HG03135 (cell line): ENCODE measurements at regions not wholly inside any gene's neighbourhood (a gene's known extent, or its start where the extent isn't known, plus 50 kb on each side); places are given as distances from the start of the nearest gene placed in this dataset.

Source experiments
- ATAC-seq: cut with Tn5 transposase; IDR thresholded peaks from one replicate; pipeline ENCODE4 v1.9.1; 2021; ENCODE audit warnings: mild to moderate bottlenecking, moderate library complexity; ENCODE audit not compliant: unreplicated experiment

GRCh38 chr20:50284811-50285375 is 94.3 kb downstream of the CEBPB start:
- no peak for ATAC-seq

DNA sequence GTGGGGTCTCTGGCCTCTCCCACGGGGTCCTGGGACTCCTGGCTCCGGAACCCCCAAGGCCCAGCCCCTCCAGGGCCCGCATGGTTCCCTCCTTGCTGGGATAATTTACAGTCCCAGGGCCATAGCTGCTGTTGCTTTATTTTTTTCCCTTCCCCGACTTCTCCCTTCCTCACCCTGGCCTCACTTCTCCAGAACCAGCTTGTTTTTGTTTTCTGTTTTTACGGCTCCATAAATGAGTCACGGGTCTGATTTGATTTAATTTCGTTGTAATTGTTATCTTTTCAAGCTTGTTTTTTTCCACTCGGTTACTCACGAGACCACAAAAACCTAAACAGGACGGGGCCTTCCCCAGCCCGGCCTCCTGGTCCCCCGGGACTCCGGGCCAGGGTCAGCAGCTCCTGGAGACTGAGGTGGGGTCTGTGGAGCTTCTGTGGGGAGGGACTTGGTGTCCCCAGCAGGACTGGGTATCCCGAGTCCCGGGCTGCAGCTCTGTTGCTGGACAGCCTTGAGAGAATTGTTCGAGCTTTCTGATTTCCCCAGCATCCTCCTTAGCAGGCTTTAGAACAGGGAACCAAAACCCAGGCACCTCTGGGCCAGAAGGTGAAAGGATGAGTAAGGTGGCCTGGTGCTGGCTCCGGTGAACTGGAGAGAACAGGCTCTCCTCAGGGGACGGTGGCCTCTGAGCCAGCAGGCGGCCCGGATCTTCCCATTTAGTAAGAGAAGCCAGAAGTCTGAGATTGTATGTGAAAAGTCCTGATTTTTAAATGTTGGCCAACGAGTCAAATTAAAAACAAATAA is 94.9 kb downstream of the CEBPB start:
- no peak for ATAC-seq

- ATAC-seq, result no peak
Measured at GRCh38 chr20:50286174-50286511, 95.5 kb downstream of the CEBPB start.

- ATAC-seq, result no peak
Measured at GRCh38 chr20:50286609-50287008, 96.0 kb downstream of the CEBPB start.

- ATAC-seq, result no peak
Measured at GRCh38 chr20:50287512-50287911, 96.9 kb downstream of the CEBPB start.

DNA sequence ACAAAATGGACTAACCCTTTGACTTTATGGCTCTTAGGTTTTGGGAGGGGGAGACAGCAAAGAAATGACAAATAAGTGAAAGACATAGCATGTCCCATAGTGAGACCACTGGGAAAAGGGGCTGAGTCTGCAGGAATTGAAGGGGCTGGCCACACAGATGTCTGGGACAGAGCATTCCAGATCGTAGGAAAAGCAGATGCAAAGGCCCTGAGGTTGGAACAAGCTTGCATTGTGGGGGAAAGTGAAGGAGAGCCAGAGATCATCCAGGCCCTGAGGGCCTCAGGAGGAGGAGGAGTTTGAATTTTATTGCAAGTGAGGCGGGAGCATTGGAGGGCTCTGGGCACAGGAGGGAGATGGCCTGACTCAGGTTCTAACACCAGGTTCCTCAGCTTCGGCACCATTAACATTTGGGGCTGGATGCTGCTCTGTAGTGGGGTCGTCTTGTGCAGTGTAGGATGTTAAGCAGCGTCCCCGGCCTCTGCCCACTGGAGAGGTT is 97.5 kb downstream of the CEBPB start:
- no peak for ATAC-seq

DNA sequence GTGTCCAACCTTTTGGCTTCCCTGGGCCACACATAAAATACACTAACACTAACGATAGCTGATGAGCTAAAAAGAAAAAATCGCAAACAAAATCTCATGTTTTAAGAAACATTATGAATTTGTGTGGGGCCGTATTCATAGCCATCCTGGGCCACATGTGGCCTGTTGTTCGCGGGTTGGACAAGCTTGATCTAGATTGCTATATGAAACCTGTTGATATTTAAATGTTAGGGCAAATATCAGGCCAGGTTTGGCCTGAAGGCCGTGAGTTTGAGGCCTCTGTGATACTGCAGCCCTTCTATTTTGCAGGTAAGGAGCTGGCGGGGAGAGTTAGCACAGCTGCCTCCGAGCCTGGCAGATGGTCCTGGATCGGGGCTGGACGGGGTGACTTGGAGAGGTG is 99.0 kb downstream of the CEBPB start:
- ATAC-seq, result no peak

GRCh38 chr20:50290112-50290511 is 99.5 kb downstream of the CEBPB start:
- ATAC-seq, result no peak

- ATAC-seq, result no peak
Measured at GRCh38 chr20:50290808-50291207, 100.2 kb downstream of the CEBPB start.

GRCh38 chr20:50291254-50292078 is 100.8 kb downstream of the CEBPB start:
- ATAC-seq, result no peak

DNA sequence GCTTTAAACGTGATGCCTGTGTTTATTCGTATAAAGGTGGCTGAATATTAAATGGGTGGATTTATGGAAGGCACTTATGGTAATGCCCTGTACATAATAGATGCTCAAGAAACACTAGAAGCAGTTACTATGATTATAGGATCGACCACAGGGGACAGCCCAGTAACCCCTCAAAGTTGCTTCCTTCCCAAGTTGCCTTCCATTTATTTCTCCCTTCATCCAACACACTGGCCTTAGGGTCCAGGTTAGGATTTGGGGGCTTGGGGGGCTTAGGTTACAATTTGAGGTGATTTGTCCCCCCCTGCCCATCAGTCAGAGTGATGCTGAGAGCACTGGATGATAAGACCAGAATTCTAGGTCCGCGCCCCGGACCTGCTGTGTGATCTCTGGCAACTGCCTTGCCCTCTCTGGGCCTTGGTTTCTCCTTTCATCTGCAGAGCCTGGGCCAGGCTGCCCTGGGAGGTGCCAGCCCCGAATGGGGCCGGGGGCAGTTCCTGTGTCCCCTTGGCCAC is 101.5 kb downstream of the CEBPB start:
- ATAC-seq, result no peak

GRCh38 chr20:50292591-50293283 is 102.1 kb downstream of the CEBPB start:
- no peak for ATAC-seq

DNA sequence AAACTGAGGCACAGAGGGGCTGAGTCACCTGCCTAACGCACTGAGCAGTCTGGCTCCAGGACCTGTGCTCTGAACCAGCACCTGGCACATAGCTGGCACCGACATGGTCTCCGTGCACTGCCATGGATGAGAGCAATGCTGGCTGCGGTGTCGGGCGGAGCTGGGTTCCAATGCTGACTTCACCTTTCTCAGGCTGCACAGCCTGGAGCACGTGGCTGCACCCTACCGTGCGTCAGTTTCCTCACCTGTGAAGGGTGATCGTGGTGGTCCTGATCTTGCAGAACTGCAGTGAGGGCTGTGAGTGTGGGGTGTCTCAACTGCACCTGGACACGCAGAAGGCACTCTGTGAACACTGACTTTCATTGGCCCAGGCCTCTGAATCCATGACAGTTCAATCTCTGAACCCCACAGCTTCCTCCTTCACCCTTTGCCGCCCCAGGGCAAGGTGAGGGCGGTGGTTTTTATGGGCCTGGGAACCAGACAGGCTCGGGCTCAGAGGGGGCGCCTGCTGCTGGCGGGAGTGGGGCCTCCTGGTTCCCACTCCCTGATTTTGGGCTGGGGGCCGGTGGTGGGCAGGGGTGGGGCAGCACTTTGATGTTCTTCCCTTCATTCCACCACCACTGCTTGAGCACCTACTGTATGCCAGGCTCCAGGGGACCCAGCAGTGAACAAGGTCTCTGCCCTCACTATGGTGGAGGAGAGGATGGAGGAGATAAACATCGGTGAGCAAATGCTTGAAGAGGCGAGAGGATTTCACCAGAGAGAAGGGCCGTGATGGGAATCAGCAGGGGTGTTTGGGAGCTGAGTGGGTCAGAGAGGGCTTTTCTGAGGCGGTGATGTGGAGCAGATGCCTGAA is 102.9 kb downstream of the CEBPB start:
- ATAC-seq, result no peak

- ATAC-seq, result no peak
Measured at GRCh38 chr20:50294164-50295088, 103.8 kb downstream of the CEBPB start.

- no peak for ATAC-seq
Measured at GRCh38 chr20:50295345-50295744, 104.7 kb downstream of the CEBPB start.

DNA sequence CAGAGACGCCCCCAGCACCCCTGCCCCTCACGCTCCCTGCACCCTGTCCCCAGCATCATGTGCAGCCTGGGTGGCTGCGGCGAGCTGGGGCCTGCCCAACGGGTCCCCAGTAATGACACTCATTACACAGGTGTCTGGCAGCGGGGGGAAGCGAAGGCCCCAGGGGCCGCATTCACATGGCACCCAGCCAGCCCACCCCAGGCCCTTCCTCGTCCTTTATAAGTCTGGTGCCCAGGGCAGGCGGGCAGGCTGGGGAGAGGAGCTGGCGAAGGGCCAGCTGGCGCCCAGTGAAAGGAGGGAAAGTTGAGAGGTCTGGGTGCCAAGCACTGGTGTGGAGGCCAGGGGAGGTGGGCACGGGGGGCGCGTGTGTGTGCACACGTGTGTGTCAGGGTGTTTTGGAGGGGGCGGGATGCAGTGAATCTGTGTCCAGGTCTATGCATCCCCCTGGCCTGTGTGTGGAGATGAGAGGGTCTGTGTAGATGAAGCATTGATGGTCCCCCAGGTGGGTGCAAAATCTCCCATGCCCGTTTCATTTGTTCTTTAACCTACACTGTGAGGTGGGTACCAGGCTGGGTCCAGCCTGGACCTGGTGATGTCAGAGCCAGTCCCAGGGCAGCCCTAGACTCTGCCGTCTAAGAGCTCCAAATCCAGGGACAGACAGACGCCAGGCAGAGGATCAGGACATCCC is 105.3 kb downstream of the CEBPB start:
- no peak for ATAC-seq

DNA sequence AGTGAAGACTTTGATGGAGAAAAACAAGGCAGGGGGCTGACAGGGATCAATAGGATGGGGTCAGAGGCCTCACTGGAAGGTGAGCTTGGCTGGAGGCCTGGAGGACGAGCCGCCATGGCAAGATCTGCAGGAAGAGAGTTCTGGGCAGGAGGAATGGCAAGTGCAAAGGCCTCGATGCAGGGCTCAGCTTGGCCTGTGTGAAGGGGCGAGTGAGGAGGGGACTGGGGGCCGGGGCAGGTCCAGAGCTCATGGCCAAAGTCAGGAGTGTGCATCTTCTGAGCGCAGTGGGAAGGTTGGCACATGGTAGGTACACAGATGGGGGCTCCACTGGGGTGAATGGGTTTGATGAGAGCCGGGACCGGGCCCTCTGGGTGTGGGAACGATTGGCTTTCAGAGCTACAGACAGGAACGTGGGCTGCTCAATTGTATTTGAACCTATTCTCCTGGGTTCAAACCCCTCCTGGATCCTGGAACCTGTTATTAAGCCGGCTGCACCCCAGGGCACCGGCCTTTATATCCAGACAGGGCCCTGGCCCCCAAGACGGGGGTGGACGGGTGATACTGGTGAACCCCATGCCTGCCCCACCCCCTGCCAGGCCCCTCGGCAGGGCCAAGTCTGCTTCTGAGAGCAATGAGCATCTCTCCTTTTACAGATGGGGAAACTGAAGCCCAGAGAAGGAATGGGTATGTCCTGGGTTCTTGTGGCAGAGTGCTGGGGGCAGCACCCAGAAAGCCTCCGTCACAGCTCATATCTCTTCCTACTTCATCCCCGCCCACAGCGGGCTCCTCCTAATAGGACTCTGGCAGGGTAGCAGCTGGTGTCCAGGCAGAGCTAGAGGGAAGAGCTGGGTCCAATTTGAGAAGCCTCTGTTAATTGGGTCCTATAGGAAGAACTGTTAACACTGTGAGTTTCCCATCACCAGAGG is 106.1 kb downstream of the CEBPB start:
- no peak for ATAC-seq
